C4-2B (cell line): ENCODE measurements at regions not wholly inside any gene's neighbourhood (a gene's known extent, or its start where the extent isn't known, plus 50 kb on each side); places are given as distances from the start of the nearest gene placed in this dataset.

ENCODE experiments used
- CTCF ChIP-seq: fragments of 450-650 bp; conservative IDR thresholded peaks from 2 replicates; pipeline ENCODE4 v1.5.1; 2017; ENCODE audit warnings: mild to moderate bottlenecking
- ZFX ChIP-seq: fragments of 450-650 bp; IDR thresholded peaks from 2 replicates; pipeline ENCODE4 v1.6.1; 2017

GRCh38 chr10:78907551-78908211 lies 161.1 kb upstream of the ZMIZ1 start:
- TF ChIP-seq CTCF (no peak), ZFX (no peak)
